ENCODE measurements at regions not wholly inside any gene's neighbourhood (a gene's known extent, or its start where the extent isn't known, plus 50 kb on each side); places are given as distances from the start of the nearest gene placed in this dataset.

DNA sequence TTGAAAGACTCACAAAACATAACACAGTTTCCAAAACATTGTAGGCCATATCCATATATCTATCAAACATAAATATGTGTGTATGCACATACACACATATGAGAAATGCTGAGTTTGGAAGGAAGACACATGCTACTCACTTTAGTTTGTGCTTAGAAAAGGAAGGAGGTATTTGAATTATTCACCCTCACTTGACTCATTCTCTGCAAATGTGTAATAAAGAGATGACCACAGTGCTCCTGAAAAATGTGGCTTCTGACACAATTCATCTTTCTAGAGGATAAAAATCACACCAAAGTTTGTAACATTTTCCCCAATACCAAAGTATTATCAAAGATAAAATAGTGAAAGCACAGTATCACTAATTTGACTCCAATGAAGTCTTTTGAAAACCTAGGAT is 950.1 kb downstream of the FAT4 start:
- H3K9me3 ChIP-seq: no peaks in the 10 kb centered on the region
- no peak for TF ChIP-seq EP300 (IDR thresholded peaks at IDR 0.05)
- TF ChIP-seq, protein P1, sequence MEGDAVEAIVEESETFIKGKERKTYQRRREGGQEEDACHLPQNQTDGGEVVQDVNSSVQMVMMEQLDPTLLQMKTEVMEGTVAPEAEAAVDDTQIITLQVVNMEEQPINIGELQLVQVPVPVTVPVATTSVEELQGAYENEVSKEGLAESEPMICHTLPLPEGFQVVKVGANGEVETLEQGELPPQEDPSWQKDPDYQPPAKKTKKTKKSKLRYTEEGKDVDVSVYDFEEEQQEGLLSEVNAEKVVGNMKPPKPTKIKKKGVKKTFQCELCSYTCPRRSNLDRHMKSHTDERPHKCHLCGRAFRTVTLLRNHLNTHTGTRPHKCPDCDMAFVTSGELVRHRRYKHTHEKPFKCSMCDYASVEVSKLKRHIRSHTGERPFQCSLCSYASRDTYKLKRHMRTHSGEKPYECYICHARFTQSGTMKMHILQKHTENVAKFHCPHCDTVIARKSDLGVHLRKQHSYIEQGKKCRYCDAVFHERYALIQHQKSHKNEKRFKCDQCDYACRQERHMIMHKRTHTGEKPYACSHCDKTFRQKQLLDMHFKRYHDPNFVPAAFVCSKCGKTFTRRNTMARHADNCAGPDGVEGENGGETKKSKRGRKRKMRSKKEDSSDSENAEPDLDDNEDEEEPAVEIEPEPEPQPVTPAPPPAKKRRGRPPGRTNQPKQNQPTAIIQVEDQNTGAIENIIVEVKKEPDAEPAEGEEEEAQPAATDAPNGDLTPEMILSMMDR (IDR thresholded peaks at IDR 0.05): no peak
- TF ChIP-seq POLR2A (IDR thresholded peaks at IDR 0.05): no peak

DNA sequence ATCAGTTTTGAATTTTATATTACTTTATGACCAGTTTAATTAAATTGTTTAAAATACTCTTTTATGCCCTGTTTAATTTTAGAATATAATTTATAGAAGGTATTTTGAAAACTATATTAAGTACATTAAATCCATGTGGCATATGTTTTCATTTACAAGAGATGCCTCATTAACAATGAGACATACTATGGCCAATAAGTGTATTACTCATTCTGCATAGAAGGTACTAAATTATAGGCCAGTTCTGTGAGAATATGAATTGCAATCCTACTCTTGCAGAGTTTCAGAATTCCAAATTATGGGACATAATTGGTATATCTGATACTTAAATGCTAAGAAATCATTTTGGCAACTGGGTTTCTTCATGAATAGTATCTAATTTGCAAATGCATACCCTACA is 951.1 kb downstream of the FAT4 start:
- Histone ChIP-seq H3K27ac (no peak overlapping the region), H3K4me3 (no peak overlapping the region), H3K36me3 (no peaks in the 10 kb centered on the region), H3K9me3 (no peaks in the 10 kb centered on the region), H3K4me1 (ENCODE audit: insufficient read depth) (no peaks in the 10 kb centered on the region), H3K27me3 (no peaks in the 10 kb centered on the region)
- TF ChIP-seq EP300 (IDR thresholded peaks at IDR 0.05) (no peak), POLR2A (IDR thresholded peaks at IDR 0.05) (no peak)
- TF ChIP-seq, protein P1 (IDR thresholded peaks at IDR 0.05): no peak
- DNase-seq: no peak
- intact Hi-C loops (cut with DNase I): no loop called here

More for the DNA sequence above, 950.1 kb downstream of the FAT4 start:
- Histone ChIP-seq H3K36me3 (no peaks in the 10 kb centered on the region), H3K27ac (no peak overlapping the region), H3K4me3 (no peak overlapping the region), H3K4me1 (ENCODE audit: insufficient read depth) (no peaks in the 10 kb centered on the region), H3K27me3 (no peaks in the 10 kb centered on the region)
- intact Hi-C loops (cut with DNase I): no loop called here
- no peak for DNase-seq

DNA sequence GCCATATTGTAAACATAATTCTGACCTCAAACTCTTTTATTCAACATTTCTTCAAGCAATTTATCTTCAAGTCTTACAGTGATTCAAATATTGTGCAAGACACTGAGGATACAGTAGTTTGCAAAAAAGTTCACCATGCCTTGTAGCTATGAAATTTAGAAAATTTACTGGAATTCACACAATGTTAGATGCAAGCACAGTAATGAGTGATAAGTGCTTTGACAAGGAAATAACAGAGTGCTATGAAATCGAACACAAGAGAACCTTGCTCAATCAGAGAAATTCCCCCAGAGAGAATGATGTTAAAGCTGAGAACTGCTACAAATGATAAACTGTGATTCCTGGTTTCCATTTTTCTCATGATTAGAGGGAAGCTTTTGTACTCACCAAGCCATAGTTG is 952.9 kb downstream of the FAT4 start:
- TF ChIP-seq POLR2A (IDR thresholded peaks at IDR 0.05) (no peak), EP300 (IDR thresholded peaks at IDR 0.05) (no peak)
- TF ChIP-seq, protein P1 (IDR thresholded peaks at IDR 0.05): no peak
- H3K27ac ChIP-seq: no peak overlapping the region
- H3K4me3 ChIP-seq: no peak overlapping the region
- H3K4me1 ChIP-seq (ENCODE audit: insufficient read depth): no peaks in the 10 kb centered on the region
- H3K27me3 ChIP-seq: no peaks in the 10 kb centered on the region
- H3K9me3 ChIP-seq: no peaks in the 10 kb centered on the region
- intact Hi-C loops (cut with DNase I): no loop called here
- H3K36me3 ChIP-seq: no peaks in the 10 kb centered on the region
- 52 to 65% (median 63%) methylated on average over 1 of the region's 1 CpG for WGBS, 3 donors
- DNase-seq: no peak

DNA sequence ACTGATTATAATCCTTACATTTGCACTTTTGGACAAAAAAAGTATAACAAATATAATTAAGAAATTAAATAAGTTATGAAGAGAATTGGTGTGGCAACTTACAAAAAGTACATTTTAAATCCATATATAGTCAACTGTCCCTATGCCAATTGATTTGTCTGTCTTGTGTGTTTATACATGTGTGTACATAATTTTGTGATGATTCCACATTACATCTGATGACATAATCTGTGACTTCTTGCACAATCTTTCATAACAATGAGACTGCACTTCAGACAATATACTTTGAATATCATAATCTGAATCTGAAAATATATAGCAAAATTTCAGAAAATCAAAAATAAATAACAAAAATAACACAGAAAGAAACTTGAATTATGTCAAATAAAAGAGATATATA is 953.4 kb downstream of the FAT4 start:
- Histone ChIP-seq H3K27ac (no peak overlapping the region), H3K4me3 (no peak overlapping the region), H3K27me3 (no peaks in the 10 kb centered on the region), H3K4me1 (ENCODE audit: insufficient read depth) (no peaks in the 10 kb centered on the region), H3K9me3 (no peaks in the 10 kb centered on the region), H3K36me3 (no peaks in the 10 kb centered on the region)
- no peak for DNase-seq
- intact Hi-C loops (cut with DNase I): no loop called here
- TF ChIP-seq, protein P1 (IDR thresholded peaks at IDR 0.05): no peak
- TF ChIP-seq EP300 (IDR thresholded peaks at IDR 0.05) (no peak), POLR2A (IDR thresholded peaks at IDR 0.05) (no peak)

DNA sequence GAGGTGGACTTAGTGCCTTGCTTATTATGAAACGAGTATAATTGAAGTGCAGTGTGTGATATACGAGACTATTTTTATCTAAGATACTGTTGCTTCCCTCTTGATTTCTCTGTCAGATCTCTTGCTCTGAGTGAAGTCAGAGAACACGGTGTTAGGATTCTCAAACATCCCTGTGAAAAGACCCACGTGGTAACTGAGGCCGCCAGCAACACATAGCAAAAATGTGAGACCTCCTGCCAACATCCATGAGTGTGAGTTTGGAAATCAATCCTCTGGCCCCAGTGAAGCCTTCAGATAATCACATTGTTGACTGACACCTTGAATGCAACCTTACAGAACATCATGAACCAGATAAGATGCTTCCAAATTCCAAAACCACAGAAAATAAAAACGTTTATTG is 954.4 kb downstream of the FAT4 start:
- H3K27me3 ChIP-seq: no peaks in the 10 kb centered on the region
- TF ChIP-seq, protein P1 (IDR thresholded peaks at IDR 0.05): no peak
- TF ChIP-seq POLR2A (IDR thresholded peaks at IDR 0.05): no peak
- no peak for TF ChIP-seq EP300 (IDR thresholded peaks at IDR 0.05)
- WGBS, 3 donors: 19 to 30% (median 29%) methylated on average over 6 of the region's 6 CpGs
- DNase-seq: no peak
- H3K36me3 ChIP-seq: no peaks in the 10 kb centered on the region
- H3K4me1 ChIP-seq (ENCODE audit: insufficient read depth): no peaks in the 10 kb centered on the region
- no peaks in the 10 kb centered on the region for H3K9me3 ChIP-seq
- no peak overlapping the region for H3K4me3 ChIP-seq
- no peak overlapping the region for H3K27ac ChIP-seq
- intact Hi-C loops (cut with DNase I): no loop called here
